ENCODE measurements at regions not wholly inside any gene's neighbourhood (a gene's known extent, or its start where the extent isn't known, plus 50 kb on each side); places are given as distances from the start of the nearest gene placed in this dataset.
"Not testable (repeated sequence)": the region's sequence is repeated elsewhere in the genome, so short reads cannot be mapped to it uniquely, and the experiment has no call there.

GRCh38 chr5:91315701-91316100 lies 67.4 kb downstream of the ARRDC3 start:
- no peak for DNase-seq (ENCODE audit: low spot score)

DNA sequence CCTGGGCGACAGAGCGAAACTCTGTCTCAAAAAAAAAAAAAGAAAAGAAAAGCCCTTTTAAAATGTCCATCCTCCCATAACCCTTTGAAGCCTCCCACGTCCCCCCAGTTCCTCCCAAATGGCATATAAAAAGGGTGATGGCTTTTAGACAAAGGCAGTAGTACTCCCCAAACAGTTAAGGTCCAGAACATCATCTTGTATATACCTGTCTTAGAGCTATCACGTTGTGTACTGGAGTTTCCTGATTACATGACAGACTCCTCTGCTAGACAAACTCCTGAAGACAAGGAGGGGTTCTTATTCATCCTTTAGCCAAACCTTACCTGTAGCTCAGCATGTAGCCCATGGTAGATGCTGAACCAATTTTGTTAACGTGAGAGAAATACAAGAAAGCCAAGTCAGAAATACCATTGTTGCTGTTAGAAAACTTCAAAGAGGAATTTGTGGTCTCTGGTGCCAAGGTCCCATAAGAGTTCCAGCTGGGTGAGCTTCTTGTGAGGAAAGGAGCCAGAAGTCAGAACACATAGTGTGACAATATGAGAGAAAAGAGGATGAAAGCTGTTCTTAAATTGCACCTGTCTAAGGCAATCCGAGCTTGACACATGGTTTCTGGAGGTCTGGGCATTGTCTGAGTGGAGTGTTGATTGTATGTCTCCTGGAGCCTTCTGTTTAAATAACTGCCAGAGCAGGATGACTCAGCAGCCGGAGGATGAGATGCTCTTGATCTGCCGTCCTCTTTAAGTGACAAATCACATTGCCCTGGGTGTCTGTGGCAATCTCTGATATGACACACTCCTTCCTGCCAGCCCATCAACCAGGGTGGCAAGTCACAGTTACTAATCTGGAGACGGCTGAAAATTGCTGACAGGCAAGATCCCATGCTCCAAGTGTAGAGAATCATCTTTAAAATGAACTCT lies 69.1 kb downstream of the ARRDC3 start:
- DNase-seq (ENCODE audit: low spot score) = peak; percentile 71

GRCh38 chr5:91312698-91313097 lies 70.4 kb downstream of the ARRDC3 start:
- no peak for DNase-seq (ENCODE audit: low spot score)

DNA sequence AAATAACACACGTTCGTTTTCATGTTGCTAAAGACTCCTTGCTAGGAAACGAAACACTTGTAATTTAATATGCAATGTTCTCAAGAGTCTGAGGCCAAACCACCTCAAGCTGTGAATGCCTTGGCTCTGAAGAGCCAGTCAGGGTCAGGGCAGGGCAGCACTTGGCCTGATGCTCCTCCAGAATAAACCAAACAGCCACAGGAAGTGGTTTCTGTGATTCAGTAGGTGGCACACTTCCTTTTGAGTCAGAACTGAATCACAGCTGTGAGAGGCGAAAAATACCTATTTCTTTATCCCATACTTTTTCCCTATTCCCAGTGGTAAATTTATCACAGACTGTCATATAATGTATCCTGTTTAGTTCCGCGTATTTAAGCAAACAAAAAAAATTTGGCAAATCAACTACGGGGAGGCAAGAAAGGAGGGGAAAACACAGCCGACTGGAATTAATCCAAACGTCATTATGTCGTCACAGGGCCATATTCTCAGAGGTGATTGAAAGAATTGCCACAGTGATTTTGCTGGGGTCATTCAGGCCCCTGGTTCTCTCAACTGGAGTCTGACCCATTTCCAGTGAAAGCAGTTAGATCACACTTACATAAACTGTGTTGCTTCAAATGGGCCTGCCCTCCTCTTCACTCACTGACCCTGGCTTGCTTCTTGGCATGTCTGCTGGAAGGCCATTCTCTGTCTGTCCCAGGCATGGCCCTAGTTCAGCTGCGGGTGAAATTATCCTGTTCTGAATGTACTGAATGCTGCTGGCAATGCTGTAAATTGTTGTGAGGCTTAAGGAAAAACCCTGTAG lies 71.2 kb downstream of the ARRDC3 start:
- DNase-seq (ENCODE audit: low spot score) = peak; percentile 35

- DNase-seq (ENCODE audit: low spot score) = no peak
Observed at GRCh38 chr5:91311168-91311696, 71.9 kb downstream of the ARRDC3 start.

DNA sequence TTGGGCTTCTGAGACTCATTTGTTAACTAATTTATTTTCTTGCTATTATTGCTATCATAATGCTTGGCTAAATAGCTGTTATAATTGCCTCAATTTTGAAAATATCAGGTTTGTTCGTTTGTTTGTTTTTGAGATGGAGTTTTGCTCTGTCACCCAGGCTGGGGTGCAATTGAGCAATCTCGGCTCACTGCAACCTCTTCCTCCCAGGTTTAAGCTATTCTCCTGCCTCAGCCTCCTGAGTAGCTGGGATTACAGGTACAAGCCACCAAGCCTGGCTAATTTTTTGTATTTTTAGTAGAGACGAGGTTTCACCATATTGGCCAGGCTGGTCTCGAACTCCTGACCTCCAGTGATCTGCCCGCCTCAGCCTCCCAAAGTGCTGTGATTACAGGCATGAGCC lies 75.0 kb downstream of the ARRDC3 start:
- not testable (repeated sequence) for DNase-seq (ENCODE audit: low spot score)

DNA sequence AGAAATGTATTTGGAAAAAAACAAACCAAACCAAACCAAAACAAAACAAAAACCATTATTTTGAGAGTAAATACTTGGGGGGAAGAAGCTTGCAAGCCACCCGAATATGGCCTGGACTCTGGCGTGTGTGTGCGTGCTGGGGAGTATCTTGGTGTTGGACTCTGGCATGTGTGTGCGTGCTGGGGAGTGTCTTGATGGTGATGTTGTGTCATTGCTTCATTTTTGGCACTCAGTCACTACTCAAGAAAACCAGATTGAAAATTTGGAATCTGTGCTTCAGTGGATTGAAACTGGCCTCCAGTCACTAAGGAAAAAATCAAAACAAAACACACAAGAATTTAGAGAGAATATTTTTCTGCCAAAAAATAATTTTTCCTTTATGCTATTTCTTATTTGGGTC lies 76.1 kb downstream of the ARRDC3 start:
- no peak for DNase-seq (ENCODE audit: low spot score)

GRCh38 chr5:91306497-91306896 lies 76.6 kb downstream of the ARRDC3 start:
- DNase-seq (ENCODE audit: low spot score) = no peak

DNA sequence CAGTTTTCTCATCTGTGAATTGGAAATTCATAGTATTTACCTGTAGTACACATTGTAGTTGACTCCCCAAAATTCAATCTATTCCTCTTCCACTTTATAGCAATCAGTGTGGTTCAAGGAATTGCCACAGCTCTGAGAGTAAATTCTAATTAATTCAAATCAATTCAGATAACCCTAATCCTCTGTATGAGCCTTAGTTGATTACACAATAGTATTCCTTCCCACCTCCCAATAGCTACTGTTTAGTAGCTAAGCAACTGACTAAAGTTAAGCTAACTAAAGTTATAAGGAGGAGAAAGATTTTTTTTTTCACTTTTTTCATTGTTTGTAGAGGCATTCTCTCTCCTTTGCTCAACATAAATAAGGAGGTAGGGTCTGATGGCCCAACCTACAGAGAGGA lies 77.5 kb downstream of the ARRDC3 start:
- no peak for DNase-seq (ENCODE audit: low spot score)

DNA sequence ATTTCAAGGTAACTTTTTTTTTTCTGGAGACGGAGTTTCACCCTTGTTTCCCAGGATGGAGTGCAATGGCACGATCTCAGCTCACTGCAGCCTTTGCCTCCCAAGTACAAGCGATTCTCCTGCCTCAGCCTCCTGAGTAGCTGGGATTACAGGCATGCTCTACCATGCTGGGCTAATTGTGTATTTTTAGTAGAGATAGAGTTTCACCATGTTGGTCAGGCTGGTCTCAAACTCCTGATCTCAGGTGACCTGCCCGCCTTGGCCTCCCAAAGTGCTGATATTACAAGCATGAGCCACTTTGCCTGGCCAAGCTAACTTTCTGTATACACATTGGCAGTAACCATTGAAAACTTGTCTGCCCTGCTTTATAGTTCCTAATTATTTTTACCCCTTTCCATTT lies 79.1 kb downstream of the ARRDC3 start:
- DNase-seq (ENCODE audit: low spot score) = not testable (repeated sequence)

DNA sequence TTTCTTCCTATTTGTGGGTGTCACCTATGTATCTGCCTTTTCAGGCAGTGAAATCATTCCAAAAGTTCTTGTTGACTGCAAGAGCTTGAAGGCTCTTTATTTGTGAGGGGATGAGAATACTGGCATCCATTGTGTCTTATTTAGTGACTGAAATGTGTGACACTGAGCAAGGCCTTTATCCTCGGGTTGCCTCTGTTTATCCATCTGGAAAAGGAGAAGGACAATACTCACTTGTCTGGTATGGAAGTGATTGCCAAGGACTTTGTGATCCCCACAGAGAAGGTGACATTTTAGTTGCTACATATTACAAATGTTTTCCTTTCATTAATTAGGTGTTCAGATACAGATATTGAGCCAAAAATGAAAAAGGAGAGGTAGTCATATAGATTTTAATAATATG lies 80.2 kb downstream of the ARRDC3 start:
- peak; percentile 87 for DNase-seq (ENCODE audit: low spot score)

- DNase-seq (ENCODE audit: low spot score) = peak; percentile 40
Observed at GRCh38 chr5:91302305-91302704, 80.8 kb downstream of the ARRDC3 start.

DNA sequence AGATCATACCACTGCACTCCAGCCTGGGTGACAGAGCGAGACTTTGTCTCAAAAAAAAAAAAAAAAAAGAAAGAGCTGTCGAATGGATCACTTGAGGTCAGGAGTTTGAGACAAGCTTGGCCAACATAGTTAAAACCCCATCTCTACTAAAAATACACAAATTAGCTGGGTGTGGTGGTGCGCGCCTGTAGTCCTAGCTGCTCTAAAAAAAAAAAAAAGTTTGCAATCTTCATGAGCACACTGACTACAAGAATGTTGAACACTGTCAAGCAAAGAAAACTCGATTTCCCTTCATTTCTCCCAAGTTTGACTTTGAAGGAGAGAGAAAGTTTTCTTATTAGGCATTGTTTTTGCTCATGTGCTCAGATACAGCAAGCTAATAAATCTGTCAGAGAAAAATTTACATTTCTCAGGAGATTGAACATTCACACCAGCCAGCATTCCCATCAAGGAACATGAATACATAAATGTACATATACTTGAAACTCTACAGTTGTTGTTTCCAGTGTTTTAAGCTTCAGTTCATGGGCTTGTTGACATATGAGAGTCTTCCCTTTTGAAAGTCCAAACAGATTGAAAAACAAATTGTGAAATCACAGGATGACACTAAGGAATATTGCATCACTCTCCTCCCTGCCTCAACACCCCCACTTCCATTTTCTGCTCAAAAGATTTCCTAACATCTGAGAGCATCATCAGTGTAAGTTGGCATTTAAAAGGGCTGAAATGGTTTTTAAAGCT lies 81.8 kb downstream of the ARRDC3 start:
- no peak for DNase-seq (ENCODE audit: low spot score)

DNA sequence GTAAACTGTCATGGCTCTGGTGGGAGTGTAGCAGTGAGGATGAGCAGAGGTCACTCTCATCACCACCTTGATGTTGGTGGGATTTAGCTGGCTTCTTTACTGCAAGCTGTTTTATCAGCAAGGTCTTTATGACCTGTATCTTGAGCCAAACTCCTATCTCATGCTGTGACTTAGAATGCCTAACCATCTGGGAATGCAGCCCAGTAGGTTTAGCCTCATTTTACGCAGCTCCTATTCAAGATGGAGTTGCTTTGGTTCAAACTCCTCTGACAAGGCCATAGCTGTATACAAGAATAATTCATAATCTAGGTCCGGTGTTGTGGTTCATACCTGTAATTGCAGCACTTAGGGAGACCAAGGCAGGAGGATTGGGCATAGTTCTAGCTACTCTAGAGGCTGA lies 85.1 kb downstream of the ARRDC3 start:
- DNase-seq (ENCODE audit: low spot score) = no peak

GRCh38 chr5:91296674-91297143 lies 86.4 kb downstream of the ARRDC3 start:
- no peak for DNase-seq (ENCODE audit: low spot score)

GRCh38 chr5:91296102-91296501 lies 87.0 kb downstream of the ARRDC3 start:
- DNase-seq (ENCODE audit: low spot score) = not testable (repeated sequence)

DNA sequence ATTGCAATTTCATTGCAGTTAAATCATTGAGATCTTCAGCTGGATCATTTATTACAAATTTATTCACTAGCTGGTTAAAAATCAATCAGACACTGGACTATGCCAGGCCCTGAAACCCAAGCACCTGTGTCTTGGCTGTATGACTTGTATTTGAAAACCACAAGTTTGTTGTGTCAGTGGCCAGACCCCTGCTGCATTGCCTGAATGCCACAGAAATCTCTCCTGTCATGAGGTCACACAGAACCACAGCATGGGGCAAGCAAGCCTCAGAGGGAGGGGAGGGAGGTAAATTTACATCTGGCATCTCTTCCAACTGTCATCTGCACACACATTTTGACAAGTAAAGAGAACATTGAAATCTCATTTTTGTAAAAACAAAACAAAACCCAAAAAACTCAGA lies 90.0 kb downstream of the ARRDC3 start:
- DNase-seq (ENCODE audit: low spot score) = no peak

GRCh38 chr5:91291628-91292569 lies 91.2 kb downstream of the ARRDC3 start:
- DNase-seq (ENCODE audit: low spot score) = no peak

- DNase-seq (ENCODE audit: low spot score) = no peak
Observed at GRCh38 chr5:91288118-91288916, 94.8 kb downstream of the ARRDC3 start.

- DNase-seq (ENCODE audit: low spot score) = not testable (repeated sequence)
Observed at GRCh38 chr5:91285062-91285461, 98.1 kb downstream of the ARRDC3 start.
